Ishikawa (cell line): ENCODE measurements at regions not wholly inside any gene's neighbourhood (a gene's known extent, or its start where the extent isn't known, plus 50 kb on each side); places are given as distances from the start of the nearest gene placed in this dataset.

Source experiments
- CEBPB ChIP-seq: IDR thresholded peaks from 2 replicates; pipeline ENCODE4 v1.6.1; 2012
- EGR1 ChIP-seq: IDR thresholded peaks from 2 replicates; pipeline ENCODE4 v1.6.1; 2012
- EP300 ChIP-seq: IDR thresholded peaks from 2 replicates; pipeline ENCODE4 v1.6.1; 2012; ENCODE audit warnings: borderline replicate concordance
- MAX ChIP-seq: IDR thresholded peaks from 2 replicates; pipeline ENCODE4 v1.6.1; 2012
- NFIC ChIP-seq: IDR thresholded peaks from 2 replicates; pipeline ENCODE4 v1.6.1; 2012
- RAD21 ChIP-seq: IDR thresholded peaks from 2 replicates; pipeline ENCODE4 v1.6.1; 2012; ENCODE audit warnings: low read depth
- TAF1 ChIP-seq: IDR thresholded peaks from 2 replicates; pipeline ENCODE4 v1.6.1; 2012; ENCODE audit warnings: low read depth, mild to moderate bottlenecking
- USF1 ChIP-seq: IDR thresholded peaks from 2 replicates; pipeline ENCODE4 v1.6.1; 2012
- ZBTB7A ChIP-seq: IDR thresholded peaks from 2 replicates; pipeline ENCODE4 v1.6.1; 2012; ENCODE audit warnings: low read depth
- TF ChIP-seq, protein P1 (sequence below): IDR thresholded peaks from 2 replicates; pipeline ENCODE4 v1.6.1; 2012; ENCODE audit warnings: low read depth, mild to moderate bottlenecking

- no peak for TF ChIP-seq EGR1
- no peak for TF ChIP-seq CEBPB
- TF ChIP-seq NFIC = no peak
- TF ChIP-seq, protein P1, sequence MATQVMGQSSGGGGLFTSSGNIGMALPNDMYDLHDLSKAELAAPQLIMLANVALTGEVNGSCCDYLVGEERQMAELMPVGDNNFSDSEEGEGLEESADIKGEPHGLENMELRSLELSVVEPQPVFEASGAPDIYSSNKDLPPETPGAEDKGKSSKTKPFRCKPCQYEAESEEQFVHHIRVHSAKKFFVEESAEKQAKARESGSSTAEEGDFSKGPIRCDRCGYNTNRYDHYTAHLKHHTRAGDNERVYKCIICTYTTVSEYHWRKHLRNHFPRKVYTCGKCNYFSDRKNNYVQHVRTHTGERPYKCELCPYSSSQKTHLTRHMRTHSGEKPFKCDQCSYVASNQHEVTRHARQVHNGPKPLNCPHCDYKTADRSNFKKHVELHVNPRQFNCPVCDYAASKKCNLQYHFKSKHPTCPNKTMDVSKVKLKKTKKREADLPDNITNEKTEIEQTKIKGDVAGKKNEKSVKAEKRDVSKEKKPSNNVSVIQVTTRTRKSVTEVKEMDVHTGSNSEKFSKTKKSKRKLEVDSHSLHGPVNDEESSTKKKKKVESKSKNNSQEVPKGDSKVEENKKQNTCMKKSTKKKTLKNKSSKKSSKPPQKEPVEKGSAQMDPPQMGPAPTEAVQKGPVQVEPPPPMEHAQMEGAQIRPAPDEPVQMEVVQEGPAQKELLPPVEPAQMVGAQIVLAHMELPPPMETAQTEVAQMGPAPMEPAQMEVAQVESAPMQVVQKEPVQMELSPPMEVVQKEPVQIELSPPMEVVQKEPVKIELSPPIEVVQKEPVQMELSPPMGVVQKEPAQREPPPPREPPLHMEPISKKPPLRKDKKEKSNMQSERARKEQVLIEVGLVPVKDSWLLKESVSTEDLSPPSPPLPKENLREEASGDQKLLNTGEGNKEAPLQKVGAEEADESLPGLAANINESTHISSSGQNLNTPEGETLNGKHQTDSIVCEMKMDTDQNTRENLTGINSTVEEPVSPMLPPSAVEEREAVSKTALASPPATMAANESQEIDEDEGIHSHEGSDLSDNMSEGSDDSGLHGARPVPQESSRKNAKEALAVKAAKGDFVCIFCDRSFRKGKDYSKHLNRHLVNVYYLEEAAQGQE = no peak
- no peak for TF ChIP-seq ZBTB7A
- no peak for TF ChIP-seq RAD21
- no peak for TF ChIP-seq TAF1
- no peak for TF ChIP-seq MAX
- no peak for TF ChIP-seq USF1
- no peak for TF ChIP-seq EP300
Measured at GRCh38 chr6:21507811-21508210, 85.7 kb upstream of the SOX4 start.
